Motor neuron (in vitro differentiated cells): ENCODE measurements at regions not wholly inside any gene's neighbourhood (a gene's known extent, or its start where the extent isn't known, plus 50 kb on each side); places are given as distances from the start of the nearest gene placed in this dataset.

Experiments
- ATAC-seq, 8 experiments: fragments of 200-7000 bp; cut with Tn5 transposase; replicated peaks in 6 of 8; 2 replicates each; pipeline ENCODE4 v1.8.0; 2021; ENCODE audit warnings: mild to moderate bottlenecking in 8 of 8, moderate library complexity in 8 of 8
- H3K27ac ChIP-seq, 2 donors: fragments of 250-450 bp; sonication (Bioruptor Pico); 2 replicates each; pipeline ENCODE4 v1.9.0; 2021; ENCODE audit warnings: antibody characterized with exemption in 2 of 2, mild to moderate bottlenecking in 2 of 2, moderate library complexity in 1 of 2
- H3K4me1 ChIP-seq, 2 donors: fragments of 250-450 bp; sonication (Bioruptor Pico); replicated peaks in 1 of 2; 2 replicates each; pipeline ENCODE4 v1.6.1; 2021; ENCODE audit warnings: antibody characterized with exemption in 2 of 2, mild to moderate bottlenecking in 2 of 2, moderate library complexity in 1 of 2
- H3K4me3 ChIP-seq, 5 donors: fragments of 250-450 bp; sonication (Bioruptor Pico); 2 replicates each; pipeline ENCODE4 v1.9.0; 2021; ENCODE audit warnings: antibody characterized with exemption in 5 of 5, mild to moderate bottlenecking in 5 of 5, moderate library complexity in 4 of 5
- WGBS, 10 experiments: fragments of 450-650 bp; shearing (Covaris generic); methylation state at CpG; one replicate each; pipeline ENCODE4 v1.0.0; 2022; 5-methylcytosine and 5-hydroxymethylcytosine counted together
- in situ Hi-C, 9 experiments: fragments of 400-800 bp; cut with MboI; loops; one replicate each; pipeline ENCODE4 v1.15.0; 2021; ENCODE audit warnings: low sequenced_read_pairs in 9 of 9, low pct_unique_long_range_greater_than_20kb in 2 of 9; ENCODE audit not compliant: unreplicated experiment in 9 of 9

DNA sequence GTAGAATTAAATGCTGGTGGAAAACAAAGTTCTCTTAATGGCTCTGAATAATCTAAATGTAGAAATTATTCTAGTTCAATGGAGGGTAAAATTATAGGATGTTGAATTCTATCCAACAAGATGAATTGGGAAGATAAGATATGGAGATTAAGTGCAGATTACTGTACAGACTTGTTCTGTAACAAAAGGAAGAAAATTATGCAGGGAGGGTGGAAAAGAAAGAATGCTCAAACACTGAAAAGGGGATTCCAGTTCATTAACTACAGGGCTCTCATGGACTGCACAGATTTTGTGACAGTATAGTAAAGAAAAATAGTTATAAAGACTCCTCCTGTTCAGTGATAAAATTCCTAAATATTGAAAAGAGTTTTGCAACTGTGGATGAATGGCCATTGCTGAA, 1794.0 kb upstream of the PCDH7 start:
- in situ Hi-C loops, result no loop called here
- Histone ChIP-seq H3K4me3 (no peak overlapping the region), H3K4me1 (peaks cover 2 to 20% of the 10 kb centered on the region in 2 donors), H3K27ac (no peak overlapping the region)
- ATAC-seq, result peak in 1 of 8 experiments; percentile 21

DNA sequence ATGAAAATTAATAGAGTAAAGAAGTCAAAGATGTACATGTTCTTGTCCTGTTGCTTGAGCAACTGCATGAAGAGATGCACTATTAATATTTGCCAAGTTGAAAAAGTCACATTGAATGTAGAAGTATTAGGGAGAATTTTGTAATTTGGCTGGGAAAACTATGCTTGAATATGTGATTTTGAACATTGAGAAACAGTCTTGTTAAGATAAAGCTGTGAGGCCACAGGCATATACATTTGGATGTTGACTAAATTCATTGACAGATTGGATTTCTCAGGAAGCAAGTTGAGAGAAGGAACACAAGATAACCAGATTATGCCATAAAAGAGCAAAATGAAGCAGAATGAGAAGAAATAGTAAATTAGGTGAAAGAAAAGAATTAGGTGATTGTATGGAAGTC, 1777.5 kb upstream of the PCDH7 start:
- Histone ChIP-seq H3K4me3 (no peak overlapping the region), H3K27ac (no peak overlapping the region), H3K4me1 (no peaks in the 10 kb centered on the region)
- in situ Hi-C loops, result no loop called here
- no peak for ATAC-seq

DNA sequence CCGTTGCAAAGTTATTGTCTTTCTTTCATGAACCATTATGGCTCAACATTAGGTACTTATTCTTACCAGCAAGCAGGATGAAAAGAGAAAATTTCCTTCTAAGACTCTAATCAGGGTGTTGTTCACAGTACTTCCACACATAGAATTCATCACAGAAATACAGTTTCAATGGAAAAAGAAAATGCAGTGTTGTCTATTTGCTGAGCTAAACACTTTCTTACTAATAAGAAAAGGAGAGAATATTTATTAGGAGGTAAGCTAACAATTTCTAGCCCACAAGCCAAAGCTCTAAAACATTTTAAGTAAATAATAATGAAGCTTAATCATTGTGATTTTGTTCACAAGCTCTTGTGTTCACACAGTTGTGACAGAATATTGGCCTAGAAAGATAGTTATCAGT, 1772.8 kb upstream of the PCDH7 start:
- in situ Hi-C loops, result no loop called here
- no peak for ATAC-seq
- no peak overlapping the region for H3K27ac ChIP-seq
- 0 to 100% (median 86%) methylated on average over 1 of the region's 1 CpG; no CpG with 5 or more reads in 2 of the 10 experiments for WGBS, 10 experiments
- no peak overlapping the region for H3K4me3 ChIP-seq
- no peaks in the 10 kb centered on the region for H3K4me1 ChIP-seq

DNA sequence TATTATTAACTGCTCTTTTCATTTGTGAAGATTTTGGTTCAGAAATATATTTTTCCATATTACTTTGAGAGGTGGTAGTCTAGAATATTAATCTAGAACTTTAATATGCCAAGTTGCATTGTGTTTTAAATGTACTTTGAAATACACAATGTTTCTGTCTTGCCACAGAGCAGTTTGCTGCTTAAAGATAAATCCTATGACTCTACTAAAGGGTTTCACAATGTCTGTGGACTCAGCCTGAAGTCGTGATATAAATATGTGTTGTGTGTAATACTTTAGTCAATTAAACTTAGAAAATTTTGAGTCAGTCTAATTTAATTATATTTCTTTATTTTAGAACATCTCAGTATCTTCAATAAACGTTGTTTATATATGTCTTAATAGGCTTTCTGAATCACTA, 1771.7 kb upstream of the PCDH7 start:
- WGBS, 10 experiments, result 0 to 100% (median 64%) methylated on average over 1 to 2 of the region's 2 CpGs
- no peak for ATAC-seq
- in situ Hi-C loops, result no loop called here
- H3K27ac ChIP-seq, result no peak overlapping the region
- no peaks in the 10 kb centered on the region for H3K4me1 ChIP-seq
- no peak overlapping the region for H3K4me3 ChIP-seq

DNA sequence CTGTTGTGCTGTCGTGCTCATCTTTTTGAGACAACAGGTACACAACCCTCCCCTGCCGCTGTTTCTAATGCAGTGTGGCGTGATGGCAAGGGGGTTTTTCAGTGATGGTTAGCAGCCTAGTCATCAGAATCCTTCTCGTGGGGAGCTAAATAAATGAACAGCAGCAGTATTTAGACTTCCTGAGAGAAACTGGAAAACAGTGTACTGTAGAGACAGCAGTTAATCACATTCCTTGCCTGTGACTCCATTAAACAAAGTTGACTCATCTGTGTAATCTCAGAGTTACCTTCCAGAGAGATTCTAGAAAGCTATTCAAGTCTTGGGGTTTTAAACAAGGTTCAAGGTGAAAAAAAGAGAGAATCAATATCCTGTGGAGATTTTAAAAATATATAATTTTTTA, 1753.2 kb upstream of the PCDH7 start:
- 0 to 92% (median 33%) methylated on average over 1 to 4 of the region's 4 CpGs; no CpG with 5 or more reads in 1 of the 10 experiments for WGBS, 10 experiments
- Histone ChIP-seq H3K4me3 (no peak overlapping the region), H3K27ac (no peak overlapping the region), H3K4me1 (no peaks in the 10 kb centered on the region)
- in situ Hi-C loops, result no loop called here
- ATAC-seq, result peak in 2 of 8 experiments; percentile 19 to 80

DNA sequence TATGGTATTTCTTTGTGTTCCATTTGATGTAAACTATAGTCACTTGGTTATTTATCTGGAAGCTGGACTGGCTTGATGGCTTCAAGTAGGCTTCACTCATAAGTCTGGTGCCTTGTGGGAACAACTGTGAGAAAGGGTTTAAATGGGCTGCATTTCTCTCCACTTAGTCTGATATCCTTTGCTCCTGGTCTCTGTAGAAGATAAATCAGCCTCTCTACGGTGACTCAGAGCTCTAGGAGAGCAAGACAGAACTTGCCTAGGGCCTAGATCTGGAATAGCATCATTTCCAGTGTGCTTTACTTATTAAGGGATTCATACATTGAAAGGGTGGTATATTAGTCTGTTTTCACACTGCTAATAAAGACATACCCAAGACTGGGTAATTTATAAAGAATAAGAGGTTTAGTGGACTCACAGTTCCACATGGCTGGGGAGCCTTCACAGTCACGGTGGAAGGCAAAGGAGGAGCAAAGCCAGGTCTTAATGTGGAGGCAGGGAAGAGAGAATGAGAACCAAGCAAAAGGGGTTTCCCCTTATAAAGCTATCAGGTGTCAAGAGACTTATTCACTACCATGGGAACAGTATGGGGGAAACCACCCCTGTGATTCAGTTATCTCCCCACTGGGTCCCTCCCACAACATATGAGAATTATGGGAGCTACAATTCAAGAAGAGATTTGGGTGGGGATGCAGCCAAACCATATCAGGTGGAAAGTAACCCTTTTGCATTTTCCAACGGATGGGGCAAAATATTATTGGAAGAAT, 1746.4 kb upstream of the PCDH7 start:
- peak in 3 of 8 experiments; percentile 23 to 53 (median 47) for ATAC-seq
- H3K4me1 ChIP-seq, result no peaks in the 10 kb centered on the region
- no peak overlapping the region for H3K27ac ChIP-seq
- WGBS, 10 experiments, result 0 to 100% (median 63%) methylated on average over 1 to 3 of the region's 3 CpGs; no CpG with 5 or more reads in 4 of the 10 experiments
- in situ Hi-C loops, result no loop called here
- H3K4me3 ChIP-seq, result no peak overlapping the region

DNA sequence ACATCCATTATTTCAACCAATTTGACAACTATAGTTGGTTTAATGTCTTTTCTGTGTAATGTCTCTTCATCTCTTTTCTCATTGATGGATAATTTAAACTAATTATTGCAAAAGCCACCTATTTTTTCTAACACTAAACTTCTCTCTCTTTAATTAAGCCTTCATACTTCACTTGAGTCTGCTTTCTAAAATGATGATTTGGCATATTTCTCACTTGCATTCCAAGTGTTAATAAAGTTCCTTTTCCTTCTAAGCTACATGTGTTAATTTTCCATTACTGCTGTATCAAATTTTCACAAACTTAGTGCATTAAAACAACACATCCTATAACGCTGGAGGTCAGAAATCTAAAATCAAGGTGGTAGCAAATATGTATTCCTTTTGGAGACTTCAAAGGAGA, 1743.8 kb upstream of the PCDH7 start:
- WGBS, 10 experiments, result 0 to 100% (median 83%) methylated on average over 1 of the region's 1 CpG; no CpG with 5 or more reads in 3 of the 10 experiments
- ATAC-seq, result no peak
- in situ Hi-C loops, result no loop called here
- no peak overlapping the region for H3K4me3 ChIP-seq
- H3K27ac ChIP-seq, result no peak overlapping the region
- H3K4me1 ChIP-seq, result no peaks in the 10 kb centered on the region

DNA sequence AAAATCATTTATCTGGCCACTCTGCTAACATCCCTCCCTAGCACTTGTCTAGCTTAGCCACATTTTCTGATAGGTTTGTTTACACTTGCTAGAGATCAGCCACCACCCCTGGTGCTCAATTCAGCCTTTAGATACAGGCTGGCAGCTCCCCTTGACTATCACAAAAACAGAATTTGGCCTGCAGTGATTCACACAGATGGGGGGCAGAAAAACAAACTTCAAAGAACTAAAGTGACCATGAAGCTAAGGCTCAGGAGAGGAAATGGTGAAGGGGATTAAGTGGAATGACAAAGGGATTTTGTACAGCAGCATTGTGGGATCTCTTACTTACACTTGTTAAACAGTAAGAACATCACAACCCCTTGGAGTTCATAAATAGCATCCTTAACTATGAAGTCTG, 1718.0 kb upstream of the PCDH7 start:
- no peak overlapping the region for H3K27ac ChIP-seq
- no peak overlapping the region for H3K4me3 ChIP-seq
- no peaks in the 10 kb centered on the region for H3K4me1 ChIP-seq
- in situ Hi-C loops, result no loop called here
- ATAC-seq, result no peak

DNA sequence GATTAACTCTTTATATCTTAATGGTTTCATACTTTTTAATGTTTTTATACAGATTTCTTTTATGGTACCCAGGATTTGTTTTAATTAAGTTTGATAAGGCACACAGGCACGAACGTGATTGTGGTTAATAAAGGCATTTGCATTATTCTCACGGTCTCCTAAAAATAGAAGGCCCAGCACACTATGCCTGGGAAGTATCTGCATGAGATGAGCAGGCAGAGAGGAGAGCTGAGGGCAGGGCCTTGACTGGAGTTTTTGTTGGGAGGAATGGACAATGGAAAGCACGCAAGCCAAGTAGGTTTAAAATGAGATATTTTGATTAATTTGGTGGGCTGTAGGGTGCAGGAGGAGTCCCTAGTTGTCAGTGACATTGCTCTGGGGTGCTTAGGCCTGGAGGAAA, 1714.3 kb upstream of the PCDH7 start:
- WGBS, 10 experiments, result 0 to 92% (median 80%) methylated on average over 3 to 4 of the region's 4 CpGs
- no peak overlapping the region for H3K27ac ChIP-seq
- H3K4me3 ChIP-seq, result no peak overlapping the region
- in situ Hi-C loops, result no loop called here
- no peaks in the 10 kb centered on the region for H3K4me1 ChIP-seq
- no peak for ATAC-seq

DNA sequence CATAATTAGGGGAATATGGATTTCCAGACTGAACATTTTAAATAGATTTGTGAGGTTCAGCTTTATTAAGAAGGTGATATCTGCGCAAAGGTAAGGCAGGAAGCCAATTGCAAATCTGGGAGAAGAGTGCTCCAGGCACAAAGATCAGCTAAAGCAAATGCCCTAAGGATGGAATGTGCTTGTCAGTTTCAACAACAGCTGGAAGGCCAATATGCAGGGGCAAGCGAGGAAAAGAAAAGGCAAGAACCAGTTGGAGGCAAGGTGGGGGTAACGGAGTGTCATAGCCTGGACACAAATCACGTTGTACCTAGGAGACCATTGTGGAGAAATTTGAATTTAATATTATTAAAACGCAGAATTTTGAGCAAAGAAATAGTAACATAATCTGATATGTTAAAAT, 1710.3 kb upstream of the PCDH7 start:
- no peak overlapping the region for H3K4me3 ChIP-seq
- no peak overlapping the region for H3K27ac ChIP-seq
- in situ Hi-C loops, result no loop called here
- ATAC-seq, result no peak
- H3K4me1 ChIP-seq, result no peaks in the 10 kb centered on the region
- 2 to 92% (median 74%) methylated on average over 2 to 5 of the region's 5 CpGs for WGBS, 10 experiments

DNA sequence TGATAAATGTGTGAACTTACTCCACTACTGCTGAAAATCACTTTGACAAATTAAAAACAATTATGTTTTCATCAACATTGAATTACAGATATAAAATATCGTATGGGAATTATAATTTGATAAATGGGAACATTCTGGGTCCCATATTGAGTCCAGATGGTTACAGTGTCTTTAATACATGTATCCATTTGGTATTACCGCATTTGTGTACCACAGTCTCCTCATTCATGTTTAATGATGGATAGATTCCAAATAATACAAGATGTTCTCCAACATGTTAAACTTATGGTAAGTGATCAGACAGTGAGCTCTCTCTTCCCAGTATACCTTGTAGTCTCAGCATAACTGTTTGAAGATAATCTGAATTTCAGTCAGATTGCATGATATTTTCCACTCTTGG, 1706.8 kb upstream of the PCDH7 start:
- in situ Hi-C loops, result no loop called here
- no peak for ATAC-seq
- no peaks in the 10 kb centered on the region for H3K4me1 ChIP-seq
- H3K27ac ChIP-seq, result no peak overlapping the region
- no peak overlapping the region for H3K4me3 ChIP-seq
- 0 to 86% (median 29%) methylated on average over 1 to 2 of the region's 2 CpGs; no CpG with 5 or more reads in 1 of the 10 experiments for WGBS, 10 experiments

DNA sequence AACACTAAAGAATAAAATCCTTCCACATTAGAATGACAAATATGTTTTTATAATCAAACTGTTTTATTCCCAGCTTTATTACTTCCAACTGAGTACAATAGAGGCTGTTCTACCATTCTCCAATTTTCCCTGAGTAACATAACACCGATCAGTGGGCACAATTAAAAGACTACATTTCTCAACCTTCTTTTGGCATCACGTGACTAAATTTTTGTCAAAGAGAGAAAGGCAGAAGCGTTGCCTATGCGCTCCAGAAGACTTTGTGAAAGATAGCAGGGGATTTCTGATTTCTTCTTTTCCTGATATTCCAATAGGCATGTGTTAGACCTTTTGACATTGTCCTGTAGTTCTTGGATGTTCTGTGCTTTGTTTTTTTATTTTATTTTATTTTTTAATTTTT, 1705.6 kb upstream of the PCDH7 start:
- Histone ChIP-seq H3K27ac (no peak overlapping the region), H3K4me1 (no peaks in the 10 kb centered on the region), H3K4me3 (no peak overlapping the region)
- in situ Hi-C loops, result no loop called here
- ATAC-seq, result no peak
- WGBS, 10 experiments, result 13 to 100% (median 85%) methylated on average over 2 to 4 of the region's 4 CpGs

DNA sequence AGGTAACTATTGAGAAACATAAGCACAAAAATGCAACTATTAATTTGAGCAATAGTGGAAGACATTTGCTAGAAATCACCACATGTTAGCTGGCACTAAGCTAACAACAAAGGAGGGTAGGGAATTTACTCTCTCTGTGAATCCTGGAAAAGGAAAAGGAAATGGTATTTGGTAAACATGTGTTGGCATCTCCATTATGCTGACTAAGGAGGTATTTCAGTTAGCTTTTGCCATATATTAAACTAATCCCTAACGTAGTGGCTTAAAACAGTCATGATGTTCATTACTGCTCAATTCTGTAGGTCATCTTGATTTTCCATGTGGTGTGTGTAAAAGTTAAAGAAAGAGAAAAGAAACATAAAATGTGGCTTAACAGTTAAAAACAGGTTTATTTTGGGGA, 1686.5 kb upstream of the PCDH7 start:
- in situ Hi-C loops, result no loop called here
- ATAC-seq, result no peak

DNA sequence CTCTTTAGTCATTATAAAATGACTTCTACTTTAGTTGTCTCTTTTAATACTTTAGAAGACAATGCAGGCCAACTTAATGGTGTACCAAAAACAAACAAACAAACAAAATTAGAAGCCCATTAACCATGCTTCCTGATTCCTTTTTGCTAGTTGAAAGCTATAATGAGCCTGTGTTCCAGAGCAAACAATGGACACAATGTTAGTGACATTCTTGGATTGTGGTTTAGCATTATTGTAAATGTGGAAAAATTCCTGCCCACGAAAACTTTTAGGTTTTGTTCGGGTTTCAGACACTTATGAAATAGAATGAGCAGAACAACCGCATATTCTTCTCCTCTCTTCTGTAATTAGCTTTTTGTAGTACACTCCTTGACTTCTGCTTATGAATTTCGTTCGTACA, 1682.7 kb upstream of the PCDH7 start:
- in situ Hi-C loops, result no loop called here
- no peak overlapping the region for H3K27ac ChIP-seq
- ATAC-seq, result no peak
- WGBS, 10 experiments, result 0 to 100% (median 93%) methylated on average over 1 to 5 of the region's 5 CpGs
- no peak overlapping the region for H3K4me3 ChIP-seq
- no peaks in the 10 kb centered on the region for H3K4me1 ChIP-seq

More for the DNA sequence above, 1686.5 kb upstream of the PCDH7 start:
- WGBS, 10 experiments, result 0 to 100% (median 67%) methylated on average over 1 of the region's 1 CpG; no CpG with 5 or more reads in 3 of the 10 experiments
- H3K4me1 ChIP-seq, result no peaks in the 10 kb centered on the region
- no peak overlapping the region for H3K4me3 ChIP-seq
- H3K27ac ChIP-seq, result no peak overlapping the region
